ENCODE measurements at regions not wholly inside any gene's neighbourhood (a gene's known extent, or its start where the extent isn't known, plus 50 kb on each side); places are given as distances from the start of the nearest gene placed in this dataset.

- DNase-seq (ENCODE audit: low read depth): no peak
Observed at GRCh38 chr14:76926521-76927251, 100.5 kb downstream of the LRRC74A start.

GRCh38 chr14:76925097-76925441 is 98.9 kb downstream of the LRRC74A start:
- DNase-seq (ENCODE audit: low read depth): no peak

- DNase-seq (ENCODE audit: low read depth): no peak
Observed at GRCh38 chr14:76924371-76925096, 98.3 kb downstream of the LRRC74A start.

- DNase-seq (ENCODE audit: low read depth): no peak
Observed at GRCh38 chr14:76923431-76924370, 97.5 kb downstream of the LRRC74A start.

- no peak for DNase-seq (ENCODE audit: low read depth)
Observed at GRCh38 chr14:76922584-76922983, 96.4 kb downstream of the LRRC74A start.

- no peak for DNase-seq (ENCODE audit: low read depth)
Observed at GRCh38 chr14:76922092-76922491, 95.9 kb downstream of the LRRC74A start.

- no peak for DNase-seq (ENCODE audit: low read depth)
Observed at GRCh38 chr14:76921088-76921399, 94.8 kb downstream of the LRRC74A start.

- no peak for DNase-seq (ENCODE audit: low read depth)
Observed at GRCh38 chr14:76920331-76921087, 94.3 kb downstream of the LRRC74A start.

GRCh38 chr14:76919431-76920330 is 93.5 kb downstream of the LRRC74A start:
- no peak for DNase-seq (ENCODE audit: low read depth)
